ENCODE measurements at regions not wholly inside any gene's neighbourhood (a gene's known extent, or its start where the extent isn't known, plus 50 kb on each side); places are given as distances from the start of the nearest gene placed in this dataset.

- TF ChIP-seq CTCF (IDR thresholded peaks at IDR 0.05) (no peak), POLR2A (IDR thresholded peaks at IDR 0.05) (no peak)
Measured at GRCh38 chr3:73148682-73149081, 87.2 kb downstream of the EBLN2 start.

Measured in uterus (tissue), 2 donors.